Panc1 (cell line): ENCODE measurements at regions not wholly inside any gene's neighbourhood (a gene's known extent, or its start where the extent isn't known, plus 50 kb on each side); places are given as distances from the start of the nearest gene placed in this dataset.

Source experiments
- ATAC-seq: fragments of 200-7000 bp; cut with Tn5 transposase; 2 replicates; pipeline ENCODE4 v1.9.1; 2020; ENCODE audit warnings: mild to moderate bottlenecking, moderate library complexity
- BruUV-seq: library from RNA; stranded (reverse); fragments of 400-500 nt; replicated peaks from 2 replicates; lab custom pipeline; 2021; lab: Mats Ljungman, UMichigan
- CTCF ChIA-PET: fragments of 300-600 bp; sonication (Branson Sonifier 250); formaldehyde crosslinking; loops from one replicate; lab custom pipeline; 2022; ENCODE audit warnings: antibody characterized with exemption; lab: Charles Lee
- POLR2A ChIA-PET: fragments of 300-600 bp; sonication (Branson Sonifier 250); formaldehyde crosslinking; loops from one replicate; lab custom pipeline; 2022; ENCODE audit warnings: antibody characterized with exemption; lab: Charles Lee
- DNase-seq: peaks from one replicate; pipeline ENCODE4 v3.0.0-alpha.2; 2010; ENCODE audit warnings: low read depth, low spot score
- H3K27ac ChIP-seq: 2 replicates; pipeline ENCODE4 v1.5.1; 2011; ENCODE audit warnings: mild to moderate bottlenecking, low read length, inconsistent platforms
- H3K27me3 ChIP-seq: fragments of 200-500 bp; sonication (Bioruptor generic); 2 replicates; pipeline ENCODE4 v1.6.0; 2014; ENCODE audit warnings: low read length, inconsistent platforms; ENCODE audit not compliant: control insufficient read depth, insufficient read depth
- H3K36me3 ChIP-seq: fragments of 200-500 bp; sonication (Bioruptor generic); 2 replicates; pipeline ENCODE4 v1.5.1; 2014; ENCODE audit warnings: inconsistent platforms, mild to moderate bottlenecking, low read length, moderate library complexity; ENCODE audit not compliant: control insufficient read depth, insufficient read depth
- H3K4me1 ChIP-seq: 2 replicates; pipeline ENCODE4 v1.5.1; 2011; ENCODE audit warnings: inconsistent platforms, mild to moderate bottlenecking, low read length, moderate library complexity; ENCODE audit not compliant: control insufficient read depth, insufficient read depth
- H3K4me3 ChIP-seq, 2 experiments: 2 replicates each; pipeline ENCODE4 v1.5.1; 2011 to 2012; ENCODE audit warnings: low read depth in 2 of 2, low read length in 2 of 2, mild to moderate bottlenecking in 2 of 2, inconsistent platforms in 1 of 2, moderate library complexity in 1 of 2
- H3K9me3 ChIP-seq: fragments of 200-500 bp; sonication (Bioruptor generic); 2 replicates; pipeline ENCODE4 v1.5.1; 2014; ENCODE audit warnings: low read depth, mild to moderate bottlenecking, inconsistent platforms, low read length, moderate library complexity; ENCODE audit not compliant: control insufficient read depth, insufficient read depth
- CTCF ChIP-seq: fragments of 450-650 bp; IDR thresholded peaks from 2 replicates; pipeline ENCODE4 v1.5.1; 2017; ENCODE audit warnings: mild to moderate bottlenecking
- POLR2AphosphoS5 ChIP-seq: IDR thresholded peaks from 2 replicates; pipeline ENCODE4 v1.6.1; 2012; ENCODE audit warnings: mild to moderate bottlenecking, low read depth, low read length, moderate library complexity
- REST ChIP-seq, 2 experiments: IDR thresholded peaks; 2 replicates each; pipeline ENCODE4 v1.6.1; 2011 to 2012; ENCODE audit warnings: low read depth in 2 of 2, control low read depth in 1 of 2, low read length in 1 of 2, mild to moderate bottlenecking in 1 of 2, moderate library complexity in 1 of 2; ENCODE audit not compliant: insufficient read depth in 1 of 2
- SIN3A ChIP-seq: IDR thresholded peaks from 2 replicates; pipeline ENCODE4 v1.6.1; 2012; ENCODE audit warnings: low read depth, mild to moderate bottlenecking, low read length, moderate library complexity, borderline replicate concordance; ENCODE audit not compliant: insufficient read depth
- TCF7L2 ChIP-seq: IDR thresholded peaks from 2 replicates; pipeline ENCODE4 v1.6.1; 2011; ENCODE audit warnings: mild to moderate bottlenecking, low read depth, low read length, inconsistent platforms
- in situ Hi-C: cut with HindIII; loops from 2 replicates; pipeline ENCODE4 v1.10.0; 2016; ENCODE audit warnings: low sequenced_read_pairs, low pct_unique_long_range_greater_than_20kb
- intact Hi-C: fragments of 100-400 bp; cut with micrococcal nuclease; formaldehyde crosslinking; loops from one replicate; pipeline ENCODE4 v1.10.0; 2022; ENCODE audit not compliant: unreplicated experiment

- no peaks in the 10 kb centered on the region for H3K4me1 ChIP-seq
- in situ Hi-C loops: no loop called here
- H3K4me3 ChIP-seq: no peak overlapping the region
- POLR2A ChIA-PET: interaction anchor here (0.6 kb wide), 1 partner anchor 22 kb away, joined by 4 read pairs; no protein-coding TSS in a partner anchor
- no peaks in the 10 kb centered on the region for H3K36me3 ChIP-seq
- DNase-seq (peak; percentile 35), ATAC-seq (no peak)
- CTCF ChIA-PET: no interaction called here
- no peak for TF ChIP-seq REST (IDR thresholded peaks at IDR 0.05; ENCODE audit: insufficient read depth in 1 of 2, low read depth in 2 of 2, low read length in 1 of 2)
- TF ChIP-seq TCF7L2: no peak
- no peak for TF ChIP-seq SIN3A
- no peak for TF ChIP-seq POLR2AphosphoS5
- TF ChIP-seq CTCF: no peak
- H3K27ac ChIP-seq: no peak overlapping the region
- no peaks in the 10 kb centered on the region for H3K9me3 ChIP-seq
- H3K27me3 ChIP-seq: no peaks in the 10 kb centered on the region
- no TSS peak for BruUV-seq
- intact Hi-C loops: no loop called here
These were observed 529.5 kb upstream of the ZNF462 start for GRCh38 chr9:106333481-106333880.

- Histone ChIP-seq H3K27ac (no peak overlapping the region), H3K4me3 (no peak overlapping the region), H3K9me3 (no peaks in the 10 kb centered on the region), H3K4me1 (no peaks in the 10 kb centered on the region), H3K27me3 (no peaks in the 10 kb centered on the region), H3K36me3 (no peaks in the 10 kb centered on the region)
- CTCF ChIA-PET: no interaction called here
- no TSS peak for BruUV-seq
- intact Hi-C loops (no loop called here), in situ Hi-C loops (no loop called here)
- POLR2A ChIA-PET: no interaction called here
- ATAC-seq: no peak
- no peak for DNase-seq
- TF ChIP-seq CTCF (no peak), REST (IDR thresholded peaks at IDR 0.05; ENCODE audit: insufficient read depth in 1 of 2, low read depth in 2 of 2, low read length in 1 of 2) (no peak), TCF7L2 (no peak), POLR2AphosphoS5 (no peak), SIN3A (no peak)
These were observed 528.9 kb upstream of the ZNF462 start for GRCh38 chr9:106334081-106334480.
